HepG2 (cell line): ENCODE measurements at regions not wholly inside any gene's neighbourhood (a gene's known extent, or its start where the extent isn't known, plus 50 kb on each side); places are given as distances from the start of the nearest gene placed in this dataset.

ENCODE experiments used
- ATAC-seq: fragments of 200-7000 bp; cut with Tn5 transposase; 3 replicates; pipeline ENCODE4 v1.9.1; 2020; ENCODE audit warnings: mild to moderate bottlenecking, moderate library complexity
- BruUV-seq: library from RNA; stranded (reverse); fragments of 400-500 nt; replicated peaks from 2 replicates; lab custom pipeline; 2021; lab: Mats Ljungman, UMichigan
- CTCF ChIA-PET: fragments of 300-600 bp; formaldehyde crosslinking; extraction: SDS; loops from one replicate; lab custom pipeline; 2021; ENCODE audit warnings: low total read pairs, inconsistent platforms, low intra/inter-chr PET ratio; lab: Yijun Ruan, JAX
- POLR2A ChIA-PET: fragments of 350-600 bp; sonication (Branson Sonifier 250); formaldehyde crosslinking; loops from one replicate; lab custom pipeline; 2020; ENCODE audit warnings: antibody characterized with exemption, inconsistent platforms; lab: Yijun Ruan, JAX
- DNase-seq: peaks from one replicate; pipeline ENCODE4 v3.0.0-alpha.2; 2015; ENCODE audit warnings: low spot score
- FAIRE-seq: peaks from 3 replicates; lab custom pipeline; 2011; peaks lifted over from hg19 to GRCh38; lab: Jason Lieb, UNC
- H2AFZ ChIP-seq: one replicate; pipeline ENCODE4 v1.6.1; 2011; ENCODE audit warnings: low read length, inconsistent platforms
- H3K27ac ChIP-seq: fragments of 300-600 bp; 3 replicates; pipeline ENCODE4 v1.8.0; 2011; ENCODE audit warnings: mixed run types, mild to moderate bottlenecking, mixed read lengths, low read length, inconsistent platforms; ENCODE audit not compliant: insufficient read depth; ENCODE audit errors: extremely low read length
- H3K27me3 ChIP-seq, 2 experiments: fragments of 200-600 bp in 1 of 2; 2 replicates in 1 of 2; 3 replicates in 1 of 2; pipeline versions ENCODE4 v1.6.0 to v1.8.0; 2011; ENCODE audit warnings: low read length in 2 of 2, mild to moderate bottlenecking in 2 of 2, moderate library complexity in 2 of 2, inconsistent platforms in 1 of 2; ENCODE audit not compliant: insufficient read depth in 2 of 2, control insufficient read depth in 1 of 2
- H3K36me3 ChIP-seq, 2 experiments: fragments of 200-600 bp in 1 of 2; replicated peaks in 1 of 2; 2 replicates in 1 of 2; 3 replicates in 1 of 2; pipeline versions ENCODE4 v1.5.1 to v1.8.0; 2011; ENCODE audit warnings: low read length in 2 of 2, inconsistent platforms in 1 of 2; ENCODE audit not compliant: insufficient read depth in 2 of 2, control insufficient read depth in 1 of 2
- H3K4me1 ChIP-seq: 2 replicates; pipeline ENCODE4 v1.5.1; 2012; ENCODE audit warnings: low read length, inconsistent platforms; ENCODE audit not compliant: insufficient read depth
- H3K4me2 ChIP-seq: 2 replicates; pipeline ENCODE4 v1.6.0; 2011; ENCODE audit warnings: low read depth, low read length, inconsistent platforms
- H3K4me3 ChIP-seq, 3 experiments: fragments of 200-600 bp in 1 of 3; sonication (generic), shearing (Covaris generic) in 1 of 3; replicated peaks in 1 of 3; 2 replicates each; pipeline ENCODE4 v1.5.1; 2011 to 2016; ENCODE audit warnings: low read length in 3 of 3, inconsistent platforms in 2 of 3, low read depth in 2 of 3, mild to moderate bottlenecking in 2 of 3, control low read depth in 1 of 3, mixed read lengths in 1 of 3; ENCODE audit not compliant: insufficient read depth in 1 of 3
- H3K79me2 ChIP-seq: one replicate; pipeline ENCODE4 v1.6.1; 2011; ENCODE audit warnings: low read length, inconsistent platforms; ENCODE audit not compliant: insufficient read depth
- H3K9ac ChIP-seq: 2 replicates; pipeline ENCODE4 v1.6.0; 2011; ENCODE audit warnings: mild to moderate bottlenecking, low read depth, low read length, inconsistent platforms; ENCODE audit not compliant: insufficient read depth
- H3K9me3 ChIP-seq: 2 replicates; pipeline ENCODE4 v1.5.1; 2012; ENCODE audit warnings: mild to moderate bottlenecking, low read length
- H4K20me1 ChIP-seq: 2 replicates; pipeline ENCODE4 v1.6.0; 2011; ENCODE audit warnings: inconsistent platforms, mild to moderate bottlenecking, low read length, moderate library complexity; ENCODE audit not compliant: insufficient read depth
- ATF7 ChIP-seq, 2 experiments: fragments of 450-650 bp in 1 of 2; sonication (generic) in 1 of 2; formaldehyde crosslinking in 1 of 2; IDR thresholded peaks; 2 replicates each; pipeline versions ENCODE4 v1.4.0 to v1.6.1; 2016 to 2020; ENCODE audit warnings: antibody characterized with exemption in 1 of 2, mild to moderate bottlenecking in 1 of 2, missing genetic modification reagents in 1 of 2
- CREB1 ChIP-seq, 2 experiments: fragments of 450-650 bp in 1 of 2; IDR thresholded peaks; 2 replicates each; pipeline ENCODE4 v1.6.1; 2016 to 2017; ENCODE audit warnings: control low read depth in 1 of 2, mild to moderate bottlenecking in 1 of 2, missing compliant biosample characterization in 1 of 2, missing genetic modification characterization in 1 of 2
- FOXM1 ChIP-seq: sonication (generic); formaldehyde crosslinking; IDR thresholded peaks from 2 replicates; pipeline ENCODE4 v1.5.0; 2020; ENCODE audit warnings: missing genetic modification reagents
- HOXA9 ChIP-seq: sonication (generic); formaldehyde crosslinking; IDR thresholded peaks from 2 replicates; pipeline ENCODE4 v1.8.1; 2022; ENCODE audit warnings: missing genetic modification reagents, mild to moderate bottlenecking, moderate library complexity, borderline replicate concordance
- KDM5A ChIP-seq: fragments of 200-600 bp; sonication (generic); IDR thresholded peaks from 2 replicates; pipeline ENCODE4 v1.7.0; 2018; ENCODE audit warnings: antibody characterized with exemption, mild to moderate bottlenecking, low read length, borderline replicate concordance
- PAF1 ChIP-seq: IDR thresholded peaks from 2 replicates; pipeline ENCODE4 v1.6.1; 2016; ENCODE audit warnings: missing genetic modification reagents, missing compliant biosample characterization
- PTBP1 ChIP-seq: fragments of 200-400 bp; formaldehyde crosslinking; IDR thresholded peaks from 2 replicates; pipeline ENCODE4 v1.6.1; 2018; ENCODE audit warnings: low read length, low read depth; ENCODE audit not compliant: poor library complexity, severe bottlenecking
- RCOR2 ChIP-seq: IDR thresholded peaks from 2 replicates; pipeline ENCODE4 v1.6.1; 2016; ENCODE audit warnings: missing biosample characterization, missing genetic modification reagents
- SNAPC2 ChIP-seq: sonication (generic); formaldehyde crosslinking; IDR thresholded peaks from 2 replicates; pipeline ENCODE4 v1.8.1; 2022; ENCODE audit warnings: mild to moderate bottlenecking, missing genetic modification reagents
- SP4 ChIP-seq: sonication (generic); formaldehyde crosslinking; IDR thresholded peaks from 2 replicates; pipeline ENCODE4 v1.8.1; 2023; ENCODE audit warnings: mild to moderate bottlenecking, missing genetic modification reagents
- SRSF1 ChIP-seq: fragments of 200-400 bp; formaldehyde crosslinking; optimal IDR thresholded peaks from 2 replicates; pipeline ENCODE3; 2017; ENCODE audit warnings: mild to moderate bottlenecking, low read depth, low read length, moderate library complexity
- ZNF20 ChIP-seq: sonication (generic); formaldehyde crosslinking; IDR thresholded peaks from 2 replicates; pipeline ENCODE4 v1.4.0; 2020; ENCODE audit warnings: mild to moderate bottlenecking, moderate library complexity, missing genetic modification reagents
- ZNF281 ChIP-seq: sonication (generic); formaldehyde crosslinking; IDR thresholded peaks from 2 replicates; pipeline ENCODE4 v1.4.0; 2020; ENCODE audit warnings: missing genetic modification reagents, borderline replicate concordance
- ZNF556 ChIP-seq: sonication (generic); formaldehyde crosslinking; IDR thresholded peaks from 2 replicates; pipeline ENCODE4 v1.4.0; 2020; ENCODE audit warnings: mild to moderate bottlenecking, missing genetic modification reagents, borderline replicate concordance
- ZNF619 ChIP-seq: sonication (generic); formaldehyde crosslinking; IDR thresholded peaks from 2 replicates; pipeline ENCODE4 v1.4.0; 2020; ENCODE audit warnings: mild to moderate bottlenecking, missing genetic modification reagents
- ZNF704 ChIP-seq: sonication (generic); formaldehyde crosslinking; IDR thresholded peaks from 2 replicates; pipeline ENCODE4 v1.8.1; 2023; ENCODE audit warnings: mild to moderate bottlenecking, inconsistent platforms, moderate library complexity, missing genetic modification reagents, borderline replicate concordance
- ZNF713 ChIP-seq: sonication (generic); formaldehyde crosslinking; IDR thresholded peaks from 2 replicates; pipeline ENCODE4 v1.4.0; 2020; ENCODE audit warnings: mild to moderate bottlenecking, missing genetic modification reagents
- WGBS: methylation state at CpG from one replicate; pipeline ENCODE4 v1.1.6; 2017; ENCODE audit warnings: low lambda C conversion rate; 5-methylcytosine and 5-hydroxymethylcytosine counted together
- in situ Hi-C: cut with HindIII; loops from 2 replicates; pipeline ENCODE4 v1.10.0; 2017; ENCODE audit warnings: low pct_unique_long_range_greater_than_20kb; ENCODE audit not compliant: extremely low pct_ligation_motif_present
- intact Hi-C: fragments of 100-400 bp; cut with micrococcal nuclease; formaldehyde crosslinking; loops from one replicate; pipeline ENCODE4 v1.10.0; 2022; ENCODE audit not compliant: unreplicated experiment

GRCh38 chr12:38977132-38977531 is 71.7 kb upstream of the CPNE8 start:
- DNase-seq: no peak
- no TSS peak for BruUV-seq
- no peak for ATAC-seq
- Histone ChIP-seq H3K4me2 (no peak overlapping the region), H3K4me1 (no peaks in the 10 kb centered on the region), H3K79me2 (no peaks in the 10 kb centered on the region), H4K20me1 (no peaks in the 10 kb centered on the region), H3K9me3 (no peaks in the 10 kb centered on the region), H3K9ac (no peak overlapping the region), H2AFZ (no peak overlapping the region), H3K4me3 (no peak overlapping the region), H3K36me3 (no peaks in the 10 kb centered on the region), H3K27ac (no peak overlapping the region), H3K27me3 (no peaks in the 10 kb centered on the region)
- no peak for FAIRE-seq
- intact Hi-C loops (no loop called here), in situ Hi-C loops (no loop called here)
- TF ChIP-seq CREB1 (IDR thresholded peaks at IDR 0.05) (peak; percentile 81), CREB1 (CRISPR knock-in tag; IDR thresholded peaks at IDR 0.05) (no peak), ATF7 (IDR thresholded peaks at IDR 0.05) (peak; percentile 70), ATF7 (CRISPR knock-in tag; IDR thresholded peaks at IDR 0.05) (no peak), SP4 (no peak)
- 0% methylated on average over 1 of the region's 1 CpG for WGBS
- POLR2A ChIA-PET: no interaction called here
- CTCF ChIA-PET: no interaction called here

- ATAC-seq (no peak), DNase-seq (no peak), FAIRE-seq (no peak)
- ChIA-PET CTCF (no interaction called here), POLR2A (no interaction called here)
- Histone ChIP-seq H3K79me2 (no peaks in the 10 kb centered on the region), H3K27ac (no peak overlapping the region), H3K36me3 (no peaks in the 10 kb centered on the region), H3K4me3 (no peak overlapping the region), H3K4me1 (no peaks in the 10 kb centered on the region), H4K20me1 (no peaks in the 10 kb centered on the region), H2AFZ (no peak overlapping the region), H3K9ac (no peak overlapping the region), H3K9me3 (0 out of 2 replicates have a peak, but pooled peaks cover 4% of the 10 kb centered on the region), H3K27me3 (no peaks in the 10 kb centered on the region), H3K4me2 (no peak overlapping the region)
- intact Hi-C loops (no loop called here), in situ Hi-C loops (no loop called here)
- 3% methylated on average over 2 of the region's 2 CpGs for WGBS
- BruUV-seq: no TSS peak
- TF ChIP-seq RCOR2 (CRISPR knock-in tag) (no peak), ZNF619 (CRISPR knock-in tag) (no peak), SRSF1 (no peak), PTBP1 (no peak), SNAPC2 (no peak), ZNF556 (CRISPR knock-in tag) (no peak), ZNF713 (CRISPR knock-in tag) (no peak), FOXM1 (CRISPR knock-in tag) (no peak), ZNF704 (CRISPR knock-in tag) (no peak), PAF1 (CRISPR knock-in tag) (no peak), HOXA9 (CRISPR knock-in tag) (no peak), ZNF20 (CRISPR knock-in tag) (no peak), ZNF281 (CRISPR knock-in tag) (no peak), KDM5A (no peak)
Measured at GRCh38 chr12:38969706-38970105, 64.3 kb upstream of the CPNE8 start.
